ENCODE measurements at regions not wholly inside any gene's neighbourhood (a gene's known extent, or its start where the extent isn't known, plus 50 kb on each side); places are given as distances from the start of the nearest gene placed in this dataset.

GRCh38 chr2:38448692-38449410, 71.8 kb upstream of the ATL2 start:
- 90 to 94% (median 93%) methylated on average over 6 of the region's 6 CpGs for WGBS, 3 donors
- no peaks in the 10 kb centered on the region for H3K9me3 ChIP-seq
- H3K4me1 ChIP-seq (ENCODE audit: insufficient read depth) = peaks cover 2% of the 10 kb centered on the region
- intact Hi-C loops (cut with DNase I) = no loop called here
- TF ChIP-seq CTCF (IDR thresholded peaks at IDR 0.05) (no peak), POLR2A (IDR thresholded peaks at IDR 0.05) (no peak), EP300 (IDR thresholded peaks at IDR 0.05) (no peak)
- H3K27ac ChIP-seq = no peak overlapping the region
- H3K4me3 ChIP-seq = no peak overlapping the region
- DNase-seq = no peak
- no peaks in the 10 kb centered on the region for H3K36me3 ChIP-seq
- no peaks in the 10 kb centered on the region for H3K27me3 ChIP-seq

DNA sequence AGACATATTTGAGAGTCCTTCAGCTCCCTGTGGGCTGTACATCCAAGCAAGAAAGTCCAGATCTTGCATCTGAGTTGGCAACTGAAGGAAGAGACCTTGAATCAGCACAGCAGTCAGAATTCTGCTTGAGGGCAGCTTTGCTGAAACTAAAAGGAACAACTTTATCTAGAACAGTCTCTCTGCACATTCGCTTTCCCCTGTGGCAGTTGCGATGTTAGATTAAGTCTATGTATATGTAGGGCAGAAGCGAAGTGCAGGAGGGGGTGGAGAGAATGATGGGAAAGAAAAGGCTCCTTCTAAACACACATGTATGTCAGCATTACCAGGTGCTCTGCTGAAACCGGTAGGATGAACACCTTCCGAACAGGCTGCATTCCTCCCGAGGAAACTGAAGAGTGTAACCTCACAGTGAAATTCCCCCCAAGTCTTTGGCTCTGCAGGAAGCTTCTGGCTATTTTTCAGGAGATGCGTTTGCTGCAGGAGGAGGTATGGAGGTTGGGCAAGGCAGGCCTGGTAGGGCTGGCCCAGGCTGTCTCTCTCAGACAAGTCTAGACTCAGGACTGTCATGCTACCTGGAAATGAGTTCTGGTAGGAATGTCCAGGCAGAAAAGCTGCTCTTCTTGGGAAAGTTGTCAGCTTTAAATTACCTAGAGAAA, 70.0 kb upstream of the ATL2 start:
- no peak overlapping the region for H3K27ac ChIP-seq
- H3K36me3 ChIP-seq = no peaks in the 10 kb centered on the region
- no peak overlapping the region for H3K4me3 ChIP-seq
- intact Hi-C loops (cut with DNase I) = no loop called here
- H3K4me1 ChIP-seq (ENCODE audit: insufficient read depth) = peaks cover 8% of the 10 kb centered on the region
- 53 to 69% (median 64%) methylated on average over 7 of the region's 7 CpGs for WGBS, 3 donors
- no peaks in the 10 kb centered on the region for H3K27me3 ChIP-seq
- no peak for TF ChIP-seq EP300 (IDR thresholded peaks at IDR 0.05)
- no peak for TF ChIP-seq POLR2A (IDR thresholded peaks at IDR 0.05)
- TF ChIP-seq CTCF (IDR thresholded peaks at IDR 0.05) = no peak
- no peaks in the 10 kb centered on the region for H3K9me3 ChIP-seq
- DNase-seq = no peak

DNA sequence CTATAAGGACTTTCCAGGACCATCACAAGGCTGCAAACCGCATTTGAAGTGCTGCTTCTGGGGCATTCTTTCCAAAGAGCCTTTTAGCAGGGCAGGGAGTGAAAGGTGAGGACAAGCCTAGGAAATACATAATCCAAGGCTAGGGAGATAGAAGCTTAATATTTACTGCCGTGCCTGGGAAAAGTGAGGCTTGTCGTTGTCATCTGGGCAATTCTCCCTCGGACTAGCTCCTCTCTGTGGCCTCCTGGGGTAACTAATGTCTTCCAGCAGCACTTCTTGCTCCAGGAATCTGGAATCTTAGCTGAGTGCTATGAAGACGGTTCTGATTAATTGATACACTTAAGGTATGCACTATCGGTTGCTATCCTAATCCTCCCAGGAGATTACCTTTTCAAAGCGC, 69.3 kb upstream of the ATL2 start:
- DNase-seq = no peak
- TF ChIP-seq EP300 (IDR thresholded peaks at IDR 0.05) = no peak
- no peak for TF ChIP-seq POLR2A (IDR thresholded peaks at IDR 0.05)
- TF ChIP-seq CTCF (IDR thresholded peaks at IDR 0.05) = no peak
- Histone ChIP-seq H3K4me1 (ENCODE audit: insufficient read depth) (peaks cover 8% of the 10 kb centered on the region), H3K9me3 (no peaks in the 10 kb centered on the region), H3K4me3 (no peak overlapping the region), H3K36me3 (no peaks in the 10 kb centered on the region), H3K27ac (no peak overlapping the region), H3K27me3 (no peaks in the 10 kb centered on the region)
- WGBS, 3 donors = 44 to 51% (median 50%) methylated on average over 7 of the region's 7 CpGs
- intact Hi-C loops (cut with DNase I) = no loop called here

DNA sequence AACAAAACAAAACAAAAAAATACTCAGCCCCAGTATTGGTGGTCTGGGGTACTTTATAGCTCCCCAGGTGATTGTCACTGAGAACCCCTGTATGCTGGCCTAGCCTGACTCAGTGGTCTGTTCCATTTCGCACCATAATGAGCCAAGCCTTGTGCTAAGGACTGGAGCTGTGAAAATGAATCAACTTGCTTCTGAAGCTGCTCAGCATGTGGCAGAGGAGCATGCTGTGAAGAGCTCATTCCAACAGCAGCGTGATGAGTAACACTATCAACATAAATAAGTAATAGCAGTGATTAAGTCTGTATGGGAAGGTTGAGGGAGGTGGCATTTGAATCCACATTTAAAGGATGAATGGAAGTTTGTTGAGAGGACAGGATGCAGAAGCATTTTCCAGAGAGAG, 67.2 kb upstream of the ATL2 start:
- no peaks in the 10 kb centered on the region for H3K27me3 ChIP-seq
- DNase-seq = no peak
- no peak overlapping the region for H3K4me3 ChIP-seq
- H3K27ac ChIP-seq = no peak overlapping the region
- H3K36me3 ChIP-seq = no peaks in the 10 kb centered on the region
- no peaks in the 10 kb centered on the region for H3K9me3 ChIP-seq
- 53 to 57% (median 53%) methylated on average over 2 of the region's 2 CpGs for WGBS, 3 donors
- peaks cover 8% of the 10 kb centered on the region for H3K4me1 ChIP-seq (ENCODE audit: insufficient read depth)
- TF ChIP-seq CTCF (IDR thresholded peaks at IDR 0.05) (no peak), POLR2A (IDR thresholded peaks at IDR 0.05) (no peak), EP300 (IDR thresholded peaks at IDR 0.05) (no peak)
- intact Hi-C loops (cut with DNase I) = no loop called here

Data from ovary (tissue), 7 donors.